ENCODE measurements at regions not wholly inside any gene's neighbourhood (a gene's known extent, or its start where the extent isn't known, plus 50 kb on each side); places are given as distances from the start of the nearest gene placed in this dataset.

DNA sequence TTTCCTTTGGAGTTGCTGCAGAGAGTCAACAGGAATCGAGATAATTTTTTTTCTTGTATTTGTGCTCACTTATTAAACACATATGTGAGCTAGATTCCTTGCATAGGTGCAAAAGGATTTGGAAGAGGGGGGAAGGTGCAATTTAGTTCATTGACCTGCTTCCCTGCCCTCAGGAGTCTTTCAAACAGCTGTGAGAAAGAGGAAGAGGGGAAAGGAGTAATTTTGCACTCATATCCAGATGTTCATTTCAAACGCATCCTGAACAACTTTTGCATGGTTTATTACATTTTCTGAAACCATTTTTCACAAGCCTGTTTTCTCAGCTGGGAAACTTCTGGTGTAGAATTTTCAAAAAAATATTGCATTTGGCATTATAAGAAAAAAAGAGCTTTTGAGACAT lies 795.0 kb downstream of the MAFB start:
- TF ChIP-seq, protein P1, sequence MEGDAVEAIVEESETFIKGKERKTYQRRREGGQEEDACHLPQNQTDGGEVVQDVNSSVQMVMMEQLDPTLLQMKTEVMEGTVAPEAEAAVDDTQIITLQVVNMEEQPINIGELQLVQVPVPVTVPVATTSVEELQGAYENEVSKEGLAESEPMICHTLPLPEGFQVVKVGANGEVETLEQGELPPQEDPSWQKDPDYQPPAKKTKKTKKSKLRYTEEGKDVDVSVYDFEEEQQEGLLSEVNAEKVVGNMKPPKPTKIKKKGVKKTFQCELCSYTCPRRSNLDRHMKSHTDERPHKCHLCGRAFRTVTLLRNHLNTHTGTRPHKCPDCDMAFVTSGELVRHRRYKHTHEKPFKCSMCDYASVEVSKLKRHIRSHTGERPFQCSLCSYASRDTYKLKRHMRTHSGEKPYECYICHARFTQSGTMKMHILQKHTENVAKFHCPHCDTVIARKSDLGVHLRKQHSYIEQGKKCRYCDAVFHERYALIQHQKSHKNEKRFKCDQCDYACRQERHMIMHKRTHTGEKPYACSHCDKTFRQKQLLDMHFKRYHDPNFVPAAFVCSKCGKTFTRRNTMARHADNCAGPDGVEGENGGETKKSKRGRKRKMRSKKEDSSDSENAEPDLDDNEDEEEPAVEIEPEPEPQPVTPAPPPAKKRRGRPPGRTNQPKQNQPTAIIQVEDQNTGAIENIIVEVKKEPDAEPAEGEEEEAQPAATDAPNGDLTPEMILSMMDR (IDR thresholded peaks at IDR 0.05; ENCODE audit: low read depth, low read length, poor library complexity, severe bottlenecking) = no peak
- no peak for TF ChIP-seq EZH2phosphoT487 (IDR thresholded peaks at IDR 0.05; ENCODE audit: borderline replicate concordance, low read length)
- no peaks in the 10 kb centered on the region for H4K20me1 ChIP-seq (ENCODE audit: control insufficient read depth, insufficient read depth, low read depth, low read length)
- no peak overlapping the region for H3K4me2 ChIP-seq (ENCODE audit: low read length)
- H3K9me2 ChIP-seq (replicated peaks; ENCODE audit: control insufficient read depth, low read length) = no peaks in the 10 kb centered on the region
- no peaks in the 10 kb centered on the region for H3K36me3 ChIP-seq (ENCODE audit: control insufficient read depth, low read length)
- no peaks in the 10 kb centered on the region for H3K27me3 ChIP-seq (ENCODE audit: control insufficient read depth, low read length)
- no peaks in the 10 kb centered on the region for H3K4me1 ChIP-seq (ENCODE audit: control insufficient read depth, low read length)
- H3K27ac ChIP-seq (ENCODE audit: low read depth, low read length) = no peak overlapping the region
- no peaks in the 10 kb centered on the region for H3K79me2 ChIP-seq (ENCODE audit: control insufficient read depth, low read length)
- H3F3A ChIP-seq (ENCODE audit: control insufficient read depth, insufficient read depth) = no peaks in the 10 kb centered on the region
- H3K4me3 ChIP-seq (ENCODE audit: low read length) = no peak overlapping the region
- no peaks in the 10 kb centered on the region for H3K9me3 ChIP-seq (ENCODE audit: control insufficient read depth, insufficient read depth, low read length)

DNA sequence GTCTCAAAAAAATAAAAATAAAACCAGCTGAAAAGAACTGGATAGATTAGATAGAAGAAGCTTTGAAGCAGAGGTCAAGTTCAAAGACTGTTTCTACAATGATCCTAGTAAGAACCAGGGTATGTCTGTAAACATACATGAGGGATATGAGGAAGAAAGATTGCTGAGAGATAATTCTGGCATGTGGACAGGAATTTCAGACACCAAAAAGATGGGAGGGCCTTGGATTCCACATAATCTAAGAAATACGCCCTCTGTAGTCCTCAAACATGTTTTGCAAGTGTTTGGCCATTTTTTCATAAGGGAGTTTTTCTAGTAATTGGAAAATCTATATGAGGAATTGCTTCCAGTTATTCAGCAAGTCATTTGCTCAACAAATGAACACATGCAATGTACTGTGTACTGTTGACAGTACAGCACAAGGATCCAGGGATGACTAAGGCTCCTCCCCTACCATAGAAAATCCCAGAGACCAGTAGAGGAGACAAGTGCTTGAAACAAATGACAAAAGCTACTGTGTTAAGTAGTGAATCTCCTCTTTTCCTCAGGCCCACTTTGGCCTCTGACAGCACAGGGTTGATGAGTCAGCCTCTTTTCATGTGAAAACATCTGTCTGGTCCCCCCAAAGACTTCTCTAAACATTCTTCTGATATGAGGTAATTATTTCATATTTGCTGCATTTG lies 795.9 kb downstream of the MAFB start:
- no peaks in the 10 kb centered on the region for H4K20me1 ChIP-seq (ENCODE audit: control insufficient read depth, insufficient read depth, low read depth, low read length)
- H3K9me3 ChIP-seq (ENCODE audit: control insufficient read depth, insufficient read depth, low read length) = no peaks in the 10 kb centered on the region
- no peaks in the 10 kb centered on the region for H3K27me3 ChIP-seq (ENCODE audit: control insufficient read depth, low read length)
- H3K4me3 ChIP-seq (ENCODE audit: low read length) = no peak overlapping the region
- H3K27ac ChIP-seq (ENCODE audit: low read depth, low read length) = no peak overlapping the region
- no peaks in the 10 kb centered on the region for H3K36me3 ChIP-seq (ENCODE audit: control insufficient read depth, low read length)
- H3K9me2 ChIP-seq (replicated peaks; ENCODE audit: control insufficient read depth, low read length) = no peaks in the 10 kb centered on the region
- no peaks in the 10 kb centered on the region for H3F3A ChIP-seq (ENCODE audit: control insufficient read depth, insufficient read depth)
- H3K79me2 ChIP-seq (ENCODE audit: control insufficient read depth, low read length) = no peaks in the 10 kb centered on the region
- TF ChIP-seq, protein P1 (IDR thresholded peaks at IDR 0.05; ENCODE audit: low read depth, low read length, poor library complexity, severe bottlenecking) = no peak
- TF ChIP-seq EZH2phosphoT487 (IDR thresholded peaks at IDR 0.05; ENCODE audit: borderline replicate concordance, low read length) = no peak
- H3K4me1 ChIP-seq (ENCODE audit: control insufficient read depth, low read length) = no peaks in the 10 kb centered on the region
- no peak overlapping the region for H3K4me2 ChIP-seq (ENCODE audit: low read length)

DNA sequence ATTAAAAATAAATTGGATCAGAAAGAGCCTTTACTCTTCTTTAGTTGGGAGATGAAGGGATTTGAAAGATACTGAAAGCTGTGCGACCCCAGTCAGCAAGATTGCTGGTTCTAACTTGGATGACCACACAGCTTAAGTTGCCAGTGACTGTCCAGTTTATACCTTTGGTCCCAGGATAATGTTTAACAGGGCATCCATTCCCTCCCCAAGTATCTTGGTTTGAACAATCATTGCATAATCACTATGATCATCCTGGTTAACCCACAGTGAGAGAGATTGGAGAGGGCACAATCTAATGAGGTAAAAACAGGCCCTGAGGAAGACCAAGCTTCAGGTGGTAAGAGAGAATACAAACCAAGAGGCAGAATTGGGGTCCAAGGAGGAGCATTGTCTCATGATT lies 798.3 kb downstream of the MAFB start:
- H3K4me1 ChIP-seq (ENCODE audit: control insufficient read depth, low read length) = no peaks in the 10 kb centered on the region
- TF ChIP-seq, protein P1 (IDR thresholded peaks at IDR 0.05; ENCODE audit: low read depth, low read length, poor library complexity, severe bottlenecking) = no peak
- TF ChIP-seq EZH2phosphoT487 (IDR thresholded peaks at IDR 0.05; ENCODE audit: borderline replicate concordance, low read length) = no peak
- H3K9me3 ChIP-seq (ENCODE audit: control insufficient read depth, insufficient read depth, low read length) = no peaks in the 10 kb centered on the region
- no peak overlapping the region for H3K4me3 ChIP-seq (ENCODE audit: low read length)
- H3K36me3 ChIP-seq (ENCODE audit: control insufficient read depth, low read length) = no peaks in the 10 kb centered on the region
- no peaks in the 10 kb centered on the region for H3K9me2 ChIP-seq (replicated peaks; ENCODE audit: control insufficient read depth, low read length)
- no peaks in the 10 kb centered on the region for H4K20me1 ChIP-seq (ENCODE audit: control insufficient read depth, insufficient read depth, low read depth, low read length)
- no peaks in the 10 kb centered on the region for H3F3A ChIP-seq (ENCODE audit: control insufficient read depth, insufficient read depth)
- no peaks in the 10 kb centered on the region for H3K79me2 ChIP-seq (ENCODE audit: control insufficient read depth, low read length)
- no peaks in the 10 kb centered on the region for H3K27me3 ChIP-seq (ENCODE audit: control insufficient read depth, low read length)
- no peak overlapping the region for H3K27ac ChIP-seq (ENCODE audit: low read depth, low read length)
- no peak overlapping the region for H3K4me2 ChIP-seq (ENCODE audit: low read length)

Measured in DOHH2 (cell line).